Calu3 (cell line): ENCODE measurements at regions not wholly inside any gene's neighbourhood (a gene's known extent, or its start where the extent isn't known, plus 50 kb on each side); places are given as distances from the start of the nearest gene placed in this dataset.

ENCODE experiments used
- BruUV-seq: library from RNA; stranded (reverse); fragments of 400-500 nt; replicated peaks from 2 replicates; lab custom pipeline; 2021; lab: Mats Ljungman, UMichigan
- CTCF ChIA-PET: fragments of 300-600 bp; sonication (Branson Sonifier 250); formaldehyde crosslinking; loops from one replicate; lab custom pipeline; 2022; ENCODE audit warnings: antibody characterized with exemption; lab: Charles Lee
- DNase-seq: peaks from one replicate; pipeline ENCODE4 v3.0.0; 2022
- H3K27ac Mint-ChIP-seq: one replicate; pipeline ENCODE4 v1.8.0; 2022; ENCODE audit warnings: mixed read lengths; ENCODE audit not compliant: unreplicated experiment
- H3K27me3 Mint-ChIP-seq: one replicate; pipeline ENCODE4 v1.8.0; 2022; ENCODE audit warnings: mixed read lengths; ENCODE audit not compliant: unreplicated experiment
- H3K36me3 Mint-ChIP-seq: one replicate; pipeline ENCODE4 v1.8.0; 2022; ENCODE audit warnings: mild to moderate bottlenecking, moderate library complexity, mixed read lengths; ENCODE audit not compliant: insufficient read depth, unreplicated experiment
- H3K4me1 Mint-ChIP-seq: one replicate; pipeline ENCODE4 v1.8.0; 2022; ENCODE audit warnings: mild to moderate bottlenecking, low read depth, mixed read lengths; ENCODE audit not compliant: unreplicated experiment
- H3K4me3 Mint-ChIP-seq: one replicate; pipeline ENCODE4 v1.8.0; 2022; ENCODE audit warnings: mild to moderate bottlenecking, low read depth, moderate library complexity, mixed read lengths; ENCODE audit not compliant: unreplicated experiment
- H3K9me3 Mint-ChIP-seq: one replicate; pipeline ENCODE4 v1.8.0; 2022; ENCODE audit warnings: low read depth, mixed read lengths; ENCODE audit not compliant: unreplicated experiment
- intact Hi-C: fragments of 100-400 bp; cut with micrococcal nuclease; formaldehyde crosslinking; loops from one replicate; pipeline ENCODE4 v1.10.0; 2022; ENCODE audit not compliant: unreplicated experiment
- TF ChIP-seq, protein P1 (sequence below): fragments of 200-600 bp; IDR thresholded peaks from one replicate; pipeline ENCODE4 v1.8.0; 2022; ENCODE audit warnings: antibody characterized with exemption; ENCODE audit not compliant: unreplicated experiment

DNA sequence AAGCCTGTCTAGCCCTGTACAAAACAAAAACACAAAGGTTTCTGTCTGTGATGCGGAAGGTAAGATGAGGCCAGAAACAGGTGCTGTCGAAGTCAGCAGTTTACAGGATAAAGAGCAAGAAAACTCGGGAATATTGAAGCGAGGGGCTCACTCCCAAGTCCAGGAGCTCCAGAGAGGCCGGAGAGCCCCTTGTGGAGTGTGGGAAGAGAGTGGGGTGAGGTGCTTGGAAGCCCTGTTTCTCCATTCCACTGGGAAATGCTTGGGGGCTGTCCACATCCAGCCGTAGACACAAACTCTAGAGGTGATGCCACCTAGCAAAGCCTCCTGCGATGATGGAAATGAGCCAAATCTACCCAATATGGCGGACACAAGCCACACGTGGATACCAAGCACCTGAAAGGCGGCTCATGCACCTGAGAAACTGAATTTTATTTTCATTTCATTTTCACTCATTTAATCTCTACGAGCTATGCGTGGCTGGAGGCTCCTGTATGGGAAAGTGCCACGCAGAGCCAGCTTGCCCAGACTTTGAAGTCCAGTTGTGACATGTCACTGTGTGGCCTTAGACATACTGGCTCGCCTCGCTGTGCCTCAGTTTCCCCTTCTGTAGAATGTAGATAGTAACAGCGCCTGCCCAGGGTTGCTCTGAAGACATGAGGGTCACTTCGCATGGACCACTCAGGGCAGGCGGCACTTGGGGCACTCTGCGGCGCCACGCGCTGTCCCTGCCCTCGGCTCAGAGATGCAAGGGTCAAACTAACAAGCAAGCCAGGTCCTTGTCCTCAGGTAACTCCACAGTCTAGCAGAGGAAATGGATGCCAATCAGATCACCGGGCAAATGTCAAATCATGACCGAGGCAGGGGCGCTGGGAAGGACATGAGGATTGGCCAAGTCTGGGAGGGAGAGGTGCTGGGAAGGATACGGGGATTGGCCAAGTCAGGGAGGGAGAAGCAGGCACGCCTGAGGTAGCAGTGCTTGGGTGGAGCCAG, 684.7 kb downstream of the TBC1D22A start:
- no peak overlapping the region for H3K27ac Mint-ChIP-seq
- CTCF ChIA-PET, result interaction anchor here (0.7 to 0.8 kb wide), 2 partner anchors 304 to 465 kb away, joined by 4 read pairs; no protein-coding TSS in a partner anchor
- peaks cover 14% of the 10 kb centered on the region for H3K9me3 Mint-ChIP-seq

DNA sequence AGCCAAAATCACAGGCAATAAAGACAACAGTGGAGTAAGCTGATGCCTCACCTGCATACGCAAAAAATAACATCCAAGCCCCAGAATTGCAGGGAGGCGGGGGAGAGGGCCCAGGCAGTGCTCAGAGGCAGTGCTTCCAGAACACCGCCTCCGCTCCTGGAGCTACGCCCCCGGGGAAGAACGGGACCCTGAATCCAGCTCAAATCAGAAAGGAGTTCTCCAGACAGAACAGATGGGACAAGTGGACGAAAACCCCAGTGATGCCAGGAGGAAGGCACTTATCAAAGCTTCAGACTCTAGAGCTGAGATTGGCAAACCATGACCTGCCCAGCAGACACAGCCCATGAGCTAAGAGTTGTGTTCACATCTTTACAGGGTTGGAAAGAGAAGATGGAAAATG, 683.9 kb downstream of the TBC1D22A start:
- DNase-seq, result no peak
- intact Hi-C loops, result no loop called here

More for the DNA sequence above, 684.7 kb downstream of the TBC1D22A start:
- Mint-ChIP-seq H3K27me3 (no peaks in the 10 kb centered on the region), H3K36me3 (no peaks in the 10 kb centered on the region), H3K4me1 (no peaks in the 10 kb centered on the region), H3K4me3 (no peak overlapping the region)
- DNase-seq, result no peak
- intact Hi-C loops, result no loop called here
- BruUV-seq, result no TSS peak
- TF ChIP-seq, protein P1, sequence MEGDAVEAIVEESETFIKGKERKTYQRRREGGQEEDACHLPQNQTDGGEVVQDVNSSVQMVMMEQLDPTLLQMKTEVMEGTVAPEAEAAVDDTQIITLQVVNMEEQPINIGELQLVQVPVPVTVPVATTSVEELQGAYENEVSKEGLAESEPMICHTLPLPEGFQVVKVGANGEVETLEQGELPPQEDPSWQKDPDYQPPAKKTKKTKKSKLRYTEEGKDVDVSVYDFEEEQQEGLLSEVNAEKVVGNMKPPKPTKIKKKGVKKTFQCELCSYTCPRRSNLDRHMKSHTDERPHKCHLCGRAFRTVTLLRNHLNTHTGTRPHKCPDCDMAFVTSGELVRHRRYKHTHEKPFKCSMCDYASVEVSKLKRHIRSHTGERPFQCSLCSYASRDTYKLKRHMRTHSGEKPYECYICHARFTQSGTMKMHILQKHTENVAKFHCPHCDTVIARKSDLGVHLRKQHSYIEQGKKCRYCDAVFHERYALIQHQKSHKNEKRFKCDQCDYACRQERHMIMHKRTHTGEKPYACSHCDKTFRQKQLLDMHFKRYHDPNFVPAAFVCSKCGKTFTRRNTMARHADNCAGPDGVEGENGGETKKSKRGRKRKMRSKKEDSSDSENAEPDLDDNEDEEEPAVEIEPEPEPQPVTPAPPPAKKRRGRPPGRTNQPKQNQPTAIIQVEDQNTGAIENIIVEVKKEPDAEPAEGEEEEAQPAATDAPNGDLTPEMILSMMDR, result no peak

DNA sequence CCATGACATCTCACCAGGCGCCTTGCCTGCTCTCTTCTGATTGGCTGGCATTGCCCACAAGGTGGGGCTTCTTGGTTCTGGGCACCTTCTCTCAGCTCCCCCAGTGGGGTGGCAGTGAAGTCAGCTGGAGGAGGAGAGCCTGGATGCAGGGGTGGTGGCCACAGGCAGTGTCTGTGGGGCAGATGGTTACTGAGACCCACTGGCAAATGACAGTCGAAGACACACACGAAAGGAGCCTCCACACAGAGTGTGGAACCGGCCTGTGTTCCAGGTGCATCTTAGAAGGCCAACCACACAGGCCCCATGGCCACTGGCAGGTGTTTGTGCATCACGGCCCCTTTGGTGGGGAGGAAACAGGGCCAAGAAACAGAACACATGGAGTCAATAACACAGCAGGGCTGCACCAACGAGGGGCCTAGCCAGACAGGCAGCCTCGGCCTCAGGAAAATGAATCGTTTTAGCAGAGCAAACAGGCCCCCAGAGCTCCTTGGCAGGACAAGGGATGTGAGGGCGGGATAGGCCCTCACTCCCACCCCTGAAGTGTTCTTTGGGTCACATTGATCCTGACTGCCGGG, 683.4 kb downstream of the TBC1D22A start:
- Mint-ChIP-seq H3K4me1 (no peaks in the 10 kb centered on the region), H3K27ac (no peak overlapping the region), H3K9me3 (peaks cover 14% of the 10 kb centered on the region), H3K36me3 (no peaks in the 10 kb centered on the region), H3K27me3 (no peaks in the 10 kb centered on the region), H3K4me3 (no peak overlapping the region)
- DNase-seq, result no peak
- BruUV-seq, result no TSS peak
- CTCF ChIA-PET, result interaction anchor here (0.7 to 0.8 kb wide), 2 partner anchors 305 to 464 kb away, joined by 4 read pairs; no protein-coding TSS in a partner anchor
- TF ChIP-seq, protein P1, result no peak
- intact Hi-C loops, result no loop called here

More for the DNA sequence above, 683.9 kb downstream of the TBC1D22A start:
- no peaks in the 10 kb centered on the region for H3K27me3 Mint-ChIP-seq
- H3K27ac Mint-ChIP-seq, result no peak overlapping the region
- H3K4me1 Mint-ChIP-seq, result no peaks in the 10 kb centered on the region
- TF ChIP-seq, protein P1, result no peak
- no TSS peak for BruUV-seq
- no peak overlapping the region for H3K4me3 Mint-ChIP-seq
- no peaks in the 10 kb centered on the region for H3K36me3 Mint-ChIP-seq
- peaks cover 14% of the 10 kb centered on the region for H3K9me3 Mint-ChIP-seq
- CTCF ChIA-PET, result interaction anchor here (0.7 to 0.8 kb wide), 2 partner anchors 305 to 464 kb away, joined by 4 read pairs; no protein-coding TSS in a partner anchor

DNA sequence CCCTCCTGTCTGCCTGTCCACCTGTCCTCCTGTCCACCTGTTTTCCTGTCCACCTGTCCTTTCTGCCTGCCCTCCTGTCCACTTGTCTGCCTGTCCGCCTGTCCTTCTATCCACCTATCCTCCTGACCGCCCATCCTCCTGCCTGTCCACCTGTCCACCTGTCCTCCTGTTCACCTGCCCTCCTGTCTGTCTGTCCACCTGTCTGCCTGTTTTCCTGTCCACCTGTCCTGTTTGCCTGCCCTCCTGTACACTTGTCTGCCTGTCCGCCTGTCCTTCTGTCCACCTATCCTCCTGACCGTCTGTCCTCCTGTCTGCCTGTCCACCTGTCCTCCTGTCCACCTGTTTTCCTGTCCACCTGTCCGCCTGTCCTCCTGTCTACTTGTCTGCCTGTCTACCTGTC, 682.8 kb downstream of the TBC1D22A start:
- CTCF ChIA-PET, result no interaction called here
- Mint-ChIP-seq H3K9me3 (peaks cover 17% of the 10 kb centered on the region), H3K27me3 (no peaks in the 10 kb centered on the region), H3K4me3 (no peak overlapping the region), H3K4me1 (no peaks in the 10 kb centered on the region), H3K36me3 (no peaks in the 10 kb centered on the region), H3K27ac (no peak overlapping the region)
- no TSS peak for BruUV-seq
- intact Hi-C loops, result no loop called here
- TF ChIP-seq, protein P1, result no peak
- no peak for DNase-seq
